MV-4-11 (cell line): ENCODE measurements at regions not wholly inside any gene's neighbourhood (a gene's known extent, or its start where the extent isn't known, plus 50 kb on each side); places are given as distances from the start of the nearest gene placed in this dataset.
"Not testable (repeated sequence)": the region's sequence is repeated elsewhere in the genome, so short reads cannot be mapped to it uniquely, and the experiment has no call there.

Source experiments
- DNase-seq: peaks from one replicate; lab custom pipeline; 2025; lab: John Stamatoyannopoulos, UW

- no peak for DNase-seq
Observed at GRCh38 chr9:3773362-3774060, 247.7 kb upstream of the RFX3 start.

DNA sequence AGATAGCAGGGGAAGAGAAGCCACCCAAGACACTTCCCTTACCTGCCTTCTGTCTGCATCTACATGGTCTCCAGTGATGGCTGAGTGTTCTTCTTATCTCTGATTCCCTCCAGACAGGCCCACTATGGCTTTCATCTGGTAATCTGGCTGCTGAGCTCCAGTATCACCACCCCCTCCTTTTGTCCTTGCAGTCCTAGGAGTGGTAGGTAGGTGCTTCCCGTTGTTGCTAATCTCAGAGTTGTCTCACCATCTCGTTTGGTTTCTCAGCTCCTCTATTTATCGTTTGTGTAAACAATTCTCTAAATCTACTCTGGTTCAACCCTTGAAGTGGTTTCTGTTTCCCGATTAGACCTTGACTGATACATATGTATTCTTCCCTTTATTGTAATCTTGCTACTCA, 243.8 kb upstream of the RFX3 start:
- no peak for DNase-seq

DNA sequence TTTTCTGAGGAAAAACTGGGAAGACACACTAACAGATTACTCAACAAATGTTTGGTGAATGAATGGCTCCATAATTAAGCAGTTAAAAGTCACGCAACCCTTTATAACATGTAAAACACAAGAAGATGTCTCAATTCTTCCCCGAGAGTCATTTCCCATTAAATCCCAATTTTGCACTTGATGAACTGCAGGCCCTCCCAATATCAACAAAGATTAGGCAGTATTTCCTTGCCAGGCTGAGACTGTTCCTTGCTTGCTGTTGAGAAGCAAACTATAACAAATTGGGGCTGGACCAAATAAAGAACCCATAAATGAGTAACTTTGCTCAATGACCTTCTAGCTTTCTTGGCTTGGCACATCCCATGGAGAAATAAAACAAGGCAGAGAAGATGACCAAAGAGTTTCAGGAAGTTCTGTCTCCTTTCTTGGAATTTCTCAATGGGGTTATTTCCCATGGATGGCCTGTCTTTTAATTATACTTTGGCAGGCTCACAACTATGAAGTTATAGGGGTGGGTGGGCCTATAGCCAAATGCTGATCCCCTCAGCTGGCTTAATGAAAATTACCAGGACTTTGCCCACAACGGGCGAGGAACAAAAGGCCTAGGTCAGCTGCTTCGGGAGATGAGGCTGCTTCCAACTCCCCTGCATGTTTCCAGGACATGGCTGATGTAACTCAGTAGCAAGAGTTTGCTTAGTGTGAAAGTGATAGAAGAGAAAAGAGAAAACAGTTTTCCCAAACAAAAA, 243.1 kb upstream of the RFX3 start:
- no peak for DNase-seq

DNA sequence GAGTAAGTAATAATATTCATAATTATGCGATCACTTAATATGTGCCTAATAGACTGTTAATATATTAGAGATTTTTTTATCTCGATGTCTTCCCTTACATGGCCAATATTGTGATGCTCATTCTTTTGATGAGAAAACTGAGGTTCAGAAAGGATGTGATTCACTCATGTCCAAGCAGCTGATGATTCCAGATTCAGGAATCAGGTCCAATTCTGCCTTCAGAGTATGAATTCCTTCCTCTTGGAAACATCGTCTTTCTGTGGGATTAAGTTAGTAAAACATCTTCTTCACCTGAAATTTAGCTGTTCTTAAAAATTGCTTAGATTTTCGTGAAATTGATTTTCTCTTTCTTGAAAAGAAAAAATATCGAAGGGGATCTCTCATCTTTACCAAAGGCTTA, 242.5 kb upstream of the RFX3 start:
- no peak for DNase-seq

- no peak for DNase-seq
Observed at GRCh38 chr9:3762076-3762475, 236.3 kb upstream of the RFX3 start.

- no peak for DNase-seq
Observed at GRCh38 chr9:3760031-3760430, 234.2 kb upstream of the RFX3 start.

DNA sequence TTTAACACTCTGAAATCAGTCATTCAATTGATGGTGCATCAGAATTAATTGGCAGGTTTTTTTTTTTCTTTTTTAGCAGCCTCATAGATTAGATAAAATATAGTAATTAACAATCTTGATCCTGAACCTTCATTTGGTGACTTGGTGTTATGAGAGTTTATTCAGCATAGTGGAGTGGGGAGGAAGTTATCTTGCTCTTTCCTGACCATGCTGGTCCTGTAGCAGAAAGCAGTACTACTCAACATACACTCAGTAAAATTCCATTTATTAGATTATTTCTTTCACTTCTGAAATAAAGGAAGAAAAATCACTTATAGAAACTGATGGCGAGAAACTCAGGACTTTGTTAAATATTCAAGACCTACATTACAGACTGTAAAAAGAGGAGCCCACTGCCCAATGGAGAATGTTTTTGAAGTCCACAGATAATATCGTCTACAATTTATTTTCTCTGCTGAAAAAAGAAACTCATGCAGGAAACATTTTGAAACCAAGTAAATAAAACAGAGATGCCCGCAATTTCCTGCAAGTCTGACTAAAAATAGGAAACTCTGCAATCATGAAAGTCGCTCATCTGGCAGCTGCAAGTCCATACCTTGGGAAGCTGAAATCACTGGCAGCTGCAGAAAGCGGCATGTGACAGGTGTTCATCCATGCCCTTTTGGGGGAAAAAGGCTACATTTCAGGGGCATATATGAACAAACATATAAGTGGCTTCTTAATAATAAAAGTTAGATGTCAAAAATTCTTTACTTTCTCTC, 233.2 kb upstream of the RFX3 start:
- peak; percentile 62 for DNase-seq

DNA sequence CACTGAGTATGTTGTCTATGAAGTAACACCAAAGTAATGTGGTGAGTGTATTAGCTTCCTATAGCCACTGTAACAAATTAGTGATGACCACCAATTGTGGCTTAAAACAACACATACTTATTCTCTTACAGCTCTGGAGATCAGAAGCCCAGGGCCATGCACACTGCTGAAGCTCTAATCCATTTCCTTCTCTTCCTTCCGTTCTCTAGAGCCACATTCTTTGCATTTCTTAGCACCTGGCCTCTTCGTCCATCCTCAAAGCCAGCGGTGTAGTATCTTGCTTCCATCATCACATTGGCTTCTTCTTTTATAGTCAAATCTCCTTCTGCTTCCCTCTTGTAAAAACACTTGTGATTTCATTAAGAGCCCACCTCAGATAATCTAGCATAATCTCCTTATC, 230.3 kb upstream of the RFX3 start:
- no peak for DNase-seq

DNA sequence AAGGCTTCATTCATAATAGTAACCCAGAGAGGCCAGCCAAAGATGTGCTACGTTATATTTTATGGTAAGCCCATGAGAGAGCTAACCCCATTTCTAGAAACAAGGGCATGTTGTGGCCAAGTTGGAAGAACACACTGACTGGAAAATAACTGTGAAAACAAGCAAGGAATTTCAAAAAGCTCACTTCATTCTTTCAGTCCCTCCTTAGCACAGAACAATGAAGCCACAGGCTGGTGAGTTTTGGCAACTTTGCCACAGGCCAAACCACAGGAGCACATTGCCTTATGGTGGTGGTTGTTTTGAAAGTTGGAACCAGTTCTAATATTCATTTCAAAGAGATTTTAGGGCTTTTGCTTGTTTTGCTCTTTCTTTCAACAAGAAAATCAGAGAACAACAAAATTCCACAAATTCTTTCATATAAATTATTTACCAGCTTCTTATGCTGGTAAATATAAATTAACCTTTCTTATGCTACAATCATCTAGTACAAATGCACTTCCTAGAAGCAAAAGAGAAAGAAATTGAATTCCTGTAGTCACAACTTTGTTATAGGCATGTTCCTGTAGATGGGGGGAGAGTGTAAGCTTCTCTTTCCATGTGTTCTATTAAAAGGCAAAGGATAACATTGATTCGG, 225.4 kb upstream of the RFX3 start:
- DNase-seq, result peak; percentile 33

- DNase-seq, result no peak
Observed at GRCh38 chr9:3750321-3750720, 224.5 kb upstream of the RFX3 start.

GRCh38 chr9:3746296-3747275, 220.8 kb upstream of the RFX3 start:
- DNase-seq, result peak; percentile 48

DNA sequence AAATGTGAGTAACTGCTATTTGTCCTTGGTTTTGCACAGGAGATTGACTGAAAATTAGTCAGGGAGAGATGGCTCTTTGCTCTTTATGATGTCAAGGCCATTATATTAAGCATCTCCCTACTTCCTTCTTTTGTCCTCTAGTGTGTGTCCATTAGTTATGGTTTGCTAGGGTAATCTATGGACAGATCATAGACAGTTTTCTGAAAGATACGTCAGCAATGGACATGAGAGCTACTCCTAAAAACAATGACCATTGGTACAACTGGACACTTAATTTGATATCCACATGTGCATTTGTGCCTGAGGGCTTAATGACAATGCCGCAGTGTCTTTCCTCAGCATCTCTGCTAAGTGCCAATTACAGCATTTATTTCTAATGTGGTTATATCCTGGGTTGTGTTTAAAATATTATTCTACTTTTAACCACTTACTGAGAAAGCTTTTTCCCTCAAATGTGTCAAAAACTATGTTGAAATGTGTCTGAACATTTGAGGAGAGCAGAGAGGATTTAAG, 218.2 kb upstream of the RFX3 start:
- no peak for DNase-seq

DNA sequence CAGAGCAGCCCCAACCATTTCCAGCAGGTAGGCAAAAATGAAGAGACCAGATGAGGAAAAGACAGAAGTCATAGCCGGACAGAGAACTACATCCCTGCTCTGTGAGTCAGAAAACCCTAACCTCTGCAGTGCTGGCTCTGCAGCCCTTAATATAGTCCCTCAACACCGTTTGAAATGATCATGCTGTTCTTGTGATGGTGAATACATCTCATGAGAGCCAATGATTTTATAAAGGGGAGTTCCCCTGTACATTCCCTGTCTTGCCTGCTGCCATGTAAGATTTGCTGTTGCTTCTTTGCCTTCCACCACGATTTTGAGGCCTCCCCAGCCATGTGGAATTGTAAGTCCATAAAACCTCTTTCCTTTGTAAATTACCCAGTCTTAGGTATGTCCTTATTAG, 216.8 kb upstream of the RFX3 start:
- DNase-seq, result no peak

- no peak for DNase-seq
Observed at GRCh38 chr9:3741729-3742128, 215.9 kb upstream of the RFX3 start.

GRCh38 chr9:3740690-3741419, 215.1 kb upstream of the RFX3 start:
- DNase-seq, result no peak

- DNase-seq, result peak; percentile 86
Observed at GRCh38 chr9:3736161-3736560, 210.4 kb upstream of the RFX3 start.

GRCh38 chr9:3735251-3735650, 209.4 kb upstream of the RFX3 start:
- no peak for DNase-seq

DNA sequence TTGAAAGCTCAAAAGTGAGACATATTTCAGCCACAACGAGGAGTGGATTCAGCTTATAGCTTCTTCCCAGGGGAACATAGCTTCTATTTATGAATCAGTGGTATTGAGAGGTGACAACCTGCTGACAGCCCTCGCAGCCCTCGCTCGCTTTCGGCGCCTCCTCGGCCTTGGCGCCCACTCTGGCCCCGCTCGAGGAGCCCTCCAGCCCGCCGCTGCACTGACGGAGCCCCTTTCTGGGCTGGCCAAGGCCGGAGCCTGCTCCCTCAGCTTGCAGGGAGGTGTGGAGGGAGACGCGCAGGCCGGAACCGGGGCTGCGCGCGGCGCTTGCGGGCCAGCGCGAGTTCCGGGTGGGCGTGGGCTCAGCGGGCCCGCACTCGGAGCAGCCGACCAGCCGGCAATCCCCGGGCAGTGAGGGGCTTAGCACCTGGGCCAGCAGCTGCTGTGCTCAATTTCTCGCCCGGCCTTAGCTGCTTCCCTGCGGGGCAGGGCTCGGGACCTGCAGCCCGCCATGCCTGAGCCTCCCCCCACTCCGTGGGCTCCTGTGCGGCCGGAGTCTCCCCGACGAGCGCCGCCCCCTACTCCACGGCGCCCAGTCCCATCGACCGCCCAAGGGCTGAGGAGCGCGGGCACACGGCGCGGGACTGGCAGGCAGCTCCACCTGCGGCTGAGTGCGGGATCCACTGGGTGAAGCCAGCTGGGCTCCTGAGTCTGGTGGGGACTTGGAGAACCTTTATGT, 207.9 kb upstream of the RFX3 start:
- DNase-seq, result not testable (repeated sequence)

- DNase-seq, result no peak
Observed at GRCh38 chr9:3733039-3733408, 207.2 kb upstream of the RFX3 start.
